ENCODE measurements at regions not wholly inside any gene's neighbourhood (a gene's known extent, or its start where the extent isn't known, plus 50 kb on each side); places are given as distances from the start of the nearest gene placed in this dataset.

DNA sequence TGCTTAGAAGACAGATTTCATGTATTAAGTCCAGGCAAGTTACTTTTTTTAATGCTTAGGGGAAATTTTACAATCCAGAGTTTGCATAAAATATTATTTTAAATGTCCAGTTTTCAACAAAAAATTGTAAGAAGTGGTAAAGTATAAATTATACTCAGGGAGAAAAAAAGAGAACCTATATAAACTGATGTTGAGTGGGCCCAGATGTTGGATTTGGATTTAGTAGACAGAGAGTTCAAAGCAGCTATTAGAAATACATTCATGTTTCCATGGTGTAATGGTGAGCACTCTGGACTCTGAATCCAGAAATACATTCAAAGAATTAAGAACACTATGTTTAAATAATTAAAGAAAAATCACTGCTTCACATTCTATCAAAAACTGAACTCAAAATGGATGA is 349.9 kb upstream of the ZNF507 start:
- TF ChIP-seq, protein P1, sequence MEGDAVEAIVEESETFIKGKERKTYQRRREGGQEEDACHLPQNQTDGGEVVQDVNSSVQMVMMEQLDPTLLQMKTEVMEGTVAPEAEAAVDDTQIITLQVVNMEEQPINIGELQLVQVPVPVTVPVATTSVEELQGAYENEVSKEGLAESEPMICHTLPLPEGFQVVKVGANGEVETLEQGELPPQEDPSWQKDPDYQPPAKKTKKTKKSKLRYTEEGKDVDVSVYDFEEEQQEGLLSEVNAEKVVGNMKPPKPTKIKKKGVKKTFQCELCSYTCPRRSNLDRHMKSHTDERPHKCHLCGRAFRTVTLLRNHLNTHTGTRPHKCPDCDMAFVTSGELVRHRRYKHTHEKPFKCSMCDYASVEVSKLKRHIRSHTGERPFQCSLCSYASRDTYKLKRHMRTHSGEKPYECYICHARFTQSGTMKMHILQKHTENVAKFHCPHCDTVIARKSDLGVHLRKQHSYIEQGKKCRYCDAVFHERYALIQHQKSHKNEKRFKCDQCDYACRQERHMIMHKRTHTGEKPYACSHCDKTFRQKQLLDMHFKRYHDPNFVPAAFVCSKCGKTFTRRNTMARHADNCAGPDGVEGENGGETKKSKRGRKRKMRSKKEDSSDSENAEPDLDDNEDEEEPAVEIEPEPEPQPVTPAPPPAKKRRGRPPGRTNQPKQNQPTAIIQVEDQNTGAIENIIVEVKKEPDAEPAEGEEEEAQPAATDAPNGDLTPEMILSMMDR (IDR thresholded peaks at IDR 0.05; ENCODE audit: poor library complexity): no peak
- no peak for TF ChIP-seq EZH2 (IDR thresholded peaks at IDR 0.05; ENCODE audit: borderline replicate concordance)
